ENCODE measurements at regions not wholly inside any gene's neighbourhood (a gene's known extent, or its start where the extent isn't known, plus 50 kb on each side); places are given as distances from the start of the nearest gene placed in this dataset.

- no peak for TF ChIP-seq POLR2A (IDR thresholded peaks at IDR 0.05)
- TF ChIP-seq, protein P1, sequence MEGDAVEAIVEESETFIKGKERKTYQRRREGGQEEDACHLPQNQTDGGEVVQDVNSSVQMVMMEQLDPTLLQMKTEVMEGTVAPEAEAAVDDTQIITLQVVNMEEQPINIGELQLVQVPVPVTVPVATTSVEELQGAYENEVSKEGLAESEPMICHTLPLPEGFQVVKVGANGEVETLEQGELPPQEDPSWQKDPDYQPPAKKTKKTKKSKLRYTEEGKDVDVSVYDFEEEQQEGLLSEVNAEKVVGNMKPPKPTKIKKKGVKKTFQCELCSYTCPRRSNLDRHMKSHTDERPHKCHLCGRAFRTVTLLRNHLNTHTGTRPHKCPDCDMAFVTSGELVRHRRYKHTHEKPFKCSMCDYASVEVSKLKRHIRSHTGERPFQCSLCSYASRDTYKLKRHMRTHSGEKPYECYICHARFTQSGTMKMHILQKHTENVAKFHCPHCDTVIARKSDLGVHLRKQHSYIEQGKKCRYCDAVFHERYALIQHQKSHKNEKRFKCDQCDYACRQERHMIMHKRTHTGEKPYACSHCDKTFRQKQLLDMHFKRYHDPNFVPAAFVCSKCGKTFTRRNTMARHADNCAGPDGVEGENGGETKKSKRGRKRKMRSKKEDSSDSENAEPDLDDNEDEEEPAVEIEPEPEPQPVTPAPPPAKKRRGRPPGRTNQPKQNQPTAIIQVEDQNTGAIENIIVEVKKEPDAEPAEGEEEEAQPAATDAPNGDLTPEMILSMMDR (IDR thresholded peaks at IDR 0.05) = no peak
- no peak for TF ChIP-seq POLR2AphosphoS5 (IDR thresholded peaks at IDR 0.05)
Measured at GRCh38 chr5:86075139-86075538, 542.6 kb upstream of the COX7C start.

All from upper lobe of left lung (tissue), 4 donors.